CD1c-positive myeloid dendritic cell (primary cell): ENCODE measurements at regions not wholly inside any gene's neighbourhood (a gene's known extent, or its start where the extent isn't known, plus 50 kb on each side); places are given as distances from the start of the nearest gene placed in this dataset.
"Not testable (repeated sequence)": the region's sequence is repeated elsewhere in the genome, so short reads cannot be mapped to it uniquely, and the experiment has no call there.

Experiments used
- DNase-seq: peaks from one replicate; pipeline ENCODE4 v3.0.0-alpha.2; 2016; ENCODE audit errors: extremely low spot score

DNA sequence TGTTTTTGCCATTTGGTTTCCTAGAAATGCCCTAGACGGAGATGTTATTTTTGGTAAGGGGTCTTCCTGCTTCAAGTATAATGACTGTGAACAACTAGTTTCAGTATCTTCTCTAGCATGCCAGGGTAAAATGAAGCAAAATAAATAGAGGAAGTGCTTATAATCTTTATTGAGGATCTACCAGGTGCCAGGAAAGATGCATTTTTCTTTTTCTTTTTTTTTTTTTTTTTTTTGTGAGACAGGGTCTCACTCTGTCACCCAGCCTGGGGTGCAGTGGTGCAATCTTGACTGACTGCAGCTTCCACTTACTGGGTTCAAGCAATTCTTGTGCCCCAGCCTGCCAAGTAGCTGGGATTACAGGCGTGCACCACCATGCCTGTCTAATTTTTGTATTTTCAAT is 146.6 kb upstream of the GRK3 start:
- DNase-seq = not testable (repeated sequence)

DNA sequence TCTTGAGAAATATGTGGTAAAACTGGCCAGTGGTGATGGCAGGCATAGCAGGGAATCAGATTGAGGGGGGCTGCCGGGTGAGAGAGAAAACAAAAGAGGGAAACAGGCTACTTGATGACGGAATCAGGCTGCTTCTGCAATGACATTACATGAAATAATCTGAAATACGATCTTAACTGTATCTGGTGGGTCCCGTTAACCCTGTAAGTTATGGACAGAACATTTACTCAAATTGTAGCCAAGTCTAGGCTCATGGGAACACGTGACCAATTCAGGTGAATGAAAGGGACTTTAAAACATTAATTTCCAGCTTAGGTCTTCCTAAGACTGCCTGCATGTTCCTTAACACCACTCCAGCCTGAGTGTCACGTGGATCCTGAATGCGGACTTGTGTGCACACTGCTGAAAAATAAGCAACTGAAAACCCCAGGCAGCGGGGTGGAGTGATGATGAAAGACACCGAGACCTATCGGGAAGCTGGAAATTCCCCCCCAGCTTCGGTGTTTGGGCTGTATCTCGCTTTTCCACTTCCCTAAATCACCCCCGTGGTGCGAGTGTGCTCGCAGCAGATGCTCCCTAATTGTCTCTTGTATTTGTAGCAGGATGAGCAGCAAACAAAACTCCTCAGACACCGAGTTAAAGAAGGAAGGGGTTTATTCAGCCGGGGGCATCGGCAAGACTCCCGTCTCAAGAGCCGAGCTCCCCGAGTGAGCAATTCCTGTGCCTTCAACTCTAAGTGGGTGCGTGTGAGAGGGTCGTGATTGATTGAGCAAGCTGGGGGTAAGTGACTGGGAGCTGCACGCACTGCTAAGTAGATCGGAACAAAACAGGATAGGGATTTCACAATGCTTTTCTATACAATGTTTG is 145.0 kb upstream of the GRK3 start:
- DNase-seq = peak; percentile 95

DNA sequence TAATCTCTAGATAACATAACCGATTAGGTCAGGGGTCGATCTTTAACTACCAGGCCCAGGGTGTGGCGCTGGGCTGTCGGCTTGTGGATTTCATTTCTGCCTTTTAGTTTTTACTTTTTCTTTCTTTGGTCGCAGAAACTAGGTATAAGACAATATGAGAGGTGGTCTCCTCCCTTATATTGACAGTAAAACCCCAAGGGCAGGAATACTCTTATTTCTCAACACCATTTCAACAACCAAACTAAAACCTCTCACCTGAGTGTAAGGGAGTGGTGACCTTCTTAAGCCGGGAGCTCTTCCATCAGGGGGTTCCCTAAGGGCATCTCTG is 144.4 kb upstream of the GRK3 start:
- DNase-seq = not testable (repeated sequence)

DNA sequence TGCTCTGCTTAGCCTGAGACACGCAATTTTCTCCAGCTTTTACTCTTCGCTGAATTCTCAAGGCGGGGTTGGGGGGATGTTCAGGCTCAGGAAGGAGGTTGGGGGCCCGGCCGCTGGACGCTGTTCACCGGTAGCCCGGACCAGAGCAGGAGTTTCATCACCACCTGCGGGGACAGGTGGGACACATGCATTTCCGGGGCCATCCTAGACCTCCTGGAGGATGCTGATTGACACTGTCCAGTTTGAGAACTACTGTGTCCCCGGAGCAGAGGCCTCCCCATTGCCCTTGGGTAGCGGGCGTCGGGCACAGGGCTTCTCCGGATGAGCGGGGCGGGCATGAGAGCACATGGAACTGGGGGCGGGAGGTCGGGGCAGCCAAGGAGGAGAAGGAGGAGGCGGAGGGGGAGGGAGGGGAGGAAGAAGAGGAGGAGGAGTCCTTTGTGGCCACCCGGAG is 144.0 kb upstream of the GRK3 start:
- no peak for DNase-seq

DNA sequence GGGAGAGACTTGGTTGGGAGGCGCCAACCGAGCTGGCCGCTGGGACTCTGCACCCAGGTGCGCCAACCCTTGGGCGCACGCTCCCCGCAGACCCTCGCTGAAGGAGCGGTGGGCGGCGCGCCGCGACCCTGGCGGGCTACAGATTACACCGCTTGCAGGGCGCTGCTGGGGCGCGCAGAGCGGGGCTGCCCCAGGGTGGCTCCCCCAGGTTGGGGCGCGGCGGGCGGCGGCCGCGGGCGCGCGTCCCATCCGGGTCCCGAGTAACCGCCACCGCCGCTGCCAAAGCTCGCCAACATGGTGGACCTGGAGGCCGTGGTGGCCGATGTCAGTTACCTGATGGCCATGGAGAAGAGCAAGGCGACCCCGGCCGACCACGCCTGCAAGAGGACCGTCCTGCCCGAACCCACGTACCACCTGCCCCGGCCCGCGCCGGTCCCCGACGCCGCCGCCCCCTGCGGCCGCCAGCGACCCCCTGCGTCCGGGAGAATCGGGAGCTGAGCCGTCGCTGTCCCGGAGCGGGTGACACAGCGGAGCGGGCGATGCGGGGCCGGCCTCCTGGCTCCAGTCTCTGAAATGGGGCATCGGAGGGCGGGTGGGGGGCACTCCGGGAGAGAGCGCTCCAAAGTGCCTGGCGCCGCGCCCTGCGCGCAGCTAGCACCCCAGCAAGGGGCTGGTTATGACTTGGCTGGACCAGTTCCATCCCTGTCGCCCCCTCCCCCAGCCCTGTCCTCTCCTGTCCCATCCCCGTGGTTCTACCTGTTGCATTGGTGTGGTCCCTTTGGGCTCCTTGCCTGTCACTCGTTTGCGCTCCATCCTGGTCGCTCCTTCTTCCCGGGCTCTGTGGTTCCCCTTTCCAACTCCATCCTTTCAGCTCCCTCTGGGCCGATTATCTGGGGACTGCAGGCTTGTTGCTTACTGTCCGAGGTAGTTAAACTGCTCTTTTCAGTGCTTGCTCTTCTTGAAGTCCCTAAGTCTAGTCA is 143.3 kb upstream of the GRK3 start:
- peak; percentile 29 for DNase-seq

DNA sequence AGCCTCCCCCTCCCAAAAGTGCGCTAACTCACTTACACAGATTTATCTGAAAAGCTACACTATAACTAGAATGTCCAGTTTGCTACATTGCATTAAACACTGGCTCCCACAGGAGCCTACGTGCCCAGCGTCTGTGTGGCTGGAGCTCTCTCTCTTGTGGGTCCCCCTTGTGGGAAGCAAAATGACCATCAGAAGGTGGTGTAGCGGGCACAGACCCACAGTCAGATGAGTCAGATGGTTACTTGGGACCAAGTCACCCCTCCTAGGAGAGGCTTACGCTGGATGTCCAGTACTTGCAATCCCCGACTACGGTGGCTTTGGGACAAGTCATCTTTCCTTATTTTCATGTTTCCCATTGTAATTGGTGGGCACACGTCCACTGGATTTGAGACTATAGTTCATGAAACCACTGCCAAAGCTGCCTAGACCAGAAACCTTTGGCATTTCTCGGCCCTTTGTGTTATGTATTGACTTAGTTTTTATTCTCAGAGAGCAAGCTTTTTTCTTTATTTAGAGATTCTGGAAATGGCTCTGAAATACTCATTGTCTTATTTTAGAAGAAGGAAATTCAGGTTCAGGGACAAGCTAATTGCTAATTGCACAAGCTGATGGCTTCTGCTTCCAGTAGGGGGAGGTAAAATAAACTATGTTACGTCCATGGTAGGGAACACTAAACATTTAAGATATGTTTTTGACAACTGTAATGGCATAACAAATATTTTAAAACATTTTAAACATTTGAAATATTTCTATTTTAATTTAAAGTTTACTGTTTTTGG is 137.8 kb upstream of the GRK3 start:
- not testable (repeated sequence) for DNase-seq

DNA sequence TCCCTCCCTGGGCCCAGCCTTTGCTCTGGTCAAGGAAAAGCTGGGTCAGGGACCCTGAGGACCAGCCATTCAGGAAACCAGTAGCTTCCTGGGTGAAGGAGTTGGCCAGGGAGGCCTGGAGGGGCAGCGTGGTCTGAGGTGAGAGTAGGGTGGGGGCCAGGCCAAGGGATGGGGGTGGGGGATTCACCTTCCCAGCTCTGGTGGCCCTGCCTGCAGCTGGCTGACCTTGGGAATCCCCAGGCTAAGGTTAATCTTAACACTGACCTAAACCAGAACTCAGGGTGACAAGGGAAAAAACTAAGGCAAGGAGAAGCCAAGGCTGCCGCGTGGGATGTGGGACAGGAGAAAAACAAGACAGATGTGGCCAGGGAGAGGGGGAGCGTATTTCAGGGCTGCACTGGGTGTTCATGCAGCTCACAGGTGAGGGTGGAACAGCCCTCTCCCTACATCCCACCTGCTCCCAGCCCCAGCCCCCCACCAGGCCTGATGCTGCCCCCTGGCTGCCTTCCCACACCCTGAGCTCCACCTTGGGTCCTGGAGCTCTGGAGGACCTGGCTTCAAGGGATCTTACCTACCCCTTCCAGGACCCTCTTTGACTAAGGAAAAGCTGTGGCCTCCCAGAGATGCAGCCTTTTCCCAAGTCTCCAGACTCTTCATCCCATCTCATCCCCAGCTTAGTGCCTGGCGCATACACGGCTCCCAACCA is 132.7 kb upstream of the GRK3 start:
- DNase-seq = not testable (repeated sequence)

DNA sequence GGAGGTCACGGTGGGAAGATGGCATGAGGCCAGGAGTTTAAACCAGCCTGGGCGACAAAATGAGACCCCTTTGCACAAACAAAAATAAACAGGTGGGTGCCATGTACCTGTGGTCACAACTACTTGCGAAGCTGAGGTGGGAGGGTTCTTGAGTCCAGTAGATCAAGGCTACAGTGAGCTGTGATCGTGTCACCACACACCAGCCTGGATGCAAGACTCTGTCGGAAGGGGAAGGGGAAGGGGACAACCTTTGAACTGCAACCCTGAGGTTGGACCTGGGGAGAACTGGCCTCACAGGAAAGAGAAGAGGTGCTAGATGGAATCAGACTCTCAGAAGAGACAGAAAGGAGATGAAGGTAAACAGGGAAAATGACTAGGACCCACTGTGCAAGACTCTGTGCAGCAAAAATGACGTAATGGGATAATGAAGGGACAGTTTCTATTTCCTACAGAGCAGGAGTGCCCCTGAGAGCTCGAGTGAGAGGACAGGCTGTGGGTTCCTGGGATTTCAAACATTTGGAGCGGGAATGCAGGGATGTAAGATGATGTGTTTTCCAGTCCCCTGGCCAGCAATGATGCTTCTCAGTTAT is 131.0 kb upstream of the GRK3 start:
- DNase-seq = not testable (repeated sequence)

DNA sequence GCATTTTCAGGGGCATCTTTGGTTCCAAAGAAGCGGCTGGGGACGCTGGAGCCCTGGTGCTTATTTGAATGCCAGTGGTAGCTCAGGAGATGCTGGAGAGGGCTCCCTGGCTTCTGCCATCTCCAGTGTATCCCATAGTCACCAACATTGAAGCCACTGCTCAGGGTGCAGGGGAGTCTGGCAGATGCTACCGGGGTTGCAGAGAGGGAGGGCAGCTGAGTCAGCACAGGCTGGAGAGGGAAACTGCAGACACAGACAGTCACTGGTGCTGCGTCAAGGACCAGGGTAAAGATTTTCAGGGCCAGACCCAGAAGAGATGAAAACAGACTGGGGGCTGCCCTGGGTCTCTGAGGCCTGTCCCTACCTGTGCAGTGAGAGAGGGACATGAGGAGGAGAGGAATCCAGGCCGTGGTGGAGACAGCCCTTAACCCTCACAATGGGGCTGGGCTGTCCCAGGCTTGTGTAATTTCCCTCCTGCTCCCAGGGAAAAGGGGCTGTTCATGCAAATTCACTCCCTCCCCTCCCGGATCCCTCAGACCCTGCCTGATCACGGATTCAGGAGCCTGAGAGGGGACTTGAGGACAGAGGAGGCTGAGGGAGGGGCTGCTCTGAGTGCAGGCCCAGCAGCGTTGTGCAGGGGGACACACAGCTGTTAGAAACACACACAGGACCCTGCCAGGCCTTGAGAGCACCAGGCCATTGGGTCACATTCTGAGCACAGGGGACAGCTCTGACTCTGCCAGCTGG is 126.9 kb upstream of the GRK3 start:
- DNase-seq = no peak

DNA sequence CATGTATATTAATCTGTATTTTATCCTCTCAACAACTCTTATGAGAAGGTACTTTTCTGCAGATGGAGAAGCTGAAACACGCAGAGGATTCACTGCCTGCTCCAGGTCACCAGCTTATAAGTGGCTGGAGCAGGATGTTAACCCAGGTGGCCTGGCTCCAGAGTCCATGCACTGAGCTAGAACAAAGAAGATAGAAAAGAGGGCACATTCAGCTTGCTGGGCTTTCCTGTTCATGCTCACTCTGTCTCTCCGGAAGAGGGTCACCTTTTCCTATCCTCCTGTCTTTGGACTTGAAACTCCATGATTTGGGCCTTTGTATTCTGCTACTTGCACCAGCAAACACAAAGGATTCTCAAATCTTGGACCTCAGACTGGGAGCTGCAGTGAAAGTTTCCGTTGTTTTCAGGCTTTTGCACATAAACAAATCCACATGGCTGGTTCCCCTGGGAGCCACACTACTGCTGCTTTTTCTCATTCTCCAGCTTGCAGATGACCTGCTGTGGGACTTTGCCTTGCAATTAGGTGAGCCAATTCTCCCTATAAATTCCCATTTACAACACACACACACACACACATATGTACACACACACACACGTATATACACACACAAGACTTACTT is 117.3 kb upstream of the GRK3 start:
- DNase-seq = no peak

DNA sequence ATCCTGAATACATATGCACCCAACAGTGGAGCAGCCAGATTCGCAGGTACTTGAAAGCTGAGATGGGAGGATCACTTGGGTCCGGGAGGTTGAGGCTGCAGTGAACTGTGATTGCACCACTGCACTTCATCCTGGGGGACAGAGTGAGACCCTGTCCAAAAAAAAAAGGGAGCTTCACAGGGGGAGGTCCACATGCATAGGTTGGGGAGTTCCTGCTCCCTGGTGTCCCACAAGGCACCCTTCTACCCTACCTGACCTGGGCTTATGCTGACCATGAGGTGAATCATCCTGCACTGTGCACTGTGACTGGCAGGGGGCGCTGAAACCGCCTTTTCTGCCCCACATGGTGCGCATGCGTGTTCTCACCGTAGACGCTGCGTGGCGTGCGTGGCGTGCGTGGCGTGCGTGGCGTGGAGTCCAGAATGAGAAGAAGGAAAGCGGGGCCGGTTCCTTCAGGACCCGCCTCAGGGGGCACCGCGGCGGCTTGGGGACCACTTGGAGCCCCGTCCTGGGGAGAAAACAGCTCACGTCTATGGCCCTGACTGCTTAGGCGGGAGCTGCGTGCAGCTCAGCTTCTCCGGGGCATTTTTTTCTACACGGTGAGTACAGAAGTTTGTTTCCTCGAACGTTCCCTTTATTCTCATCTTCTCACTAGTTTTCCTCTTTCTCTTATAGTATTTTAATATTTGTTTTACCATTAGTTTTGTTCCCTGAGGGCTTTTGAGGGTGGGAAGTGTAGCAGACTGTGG is 116.6 kb upstream of the GRK3 start:
- DNase-seq = peak; percentile 95

DNA sequence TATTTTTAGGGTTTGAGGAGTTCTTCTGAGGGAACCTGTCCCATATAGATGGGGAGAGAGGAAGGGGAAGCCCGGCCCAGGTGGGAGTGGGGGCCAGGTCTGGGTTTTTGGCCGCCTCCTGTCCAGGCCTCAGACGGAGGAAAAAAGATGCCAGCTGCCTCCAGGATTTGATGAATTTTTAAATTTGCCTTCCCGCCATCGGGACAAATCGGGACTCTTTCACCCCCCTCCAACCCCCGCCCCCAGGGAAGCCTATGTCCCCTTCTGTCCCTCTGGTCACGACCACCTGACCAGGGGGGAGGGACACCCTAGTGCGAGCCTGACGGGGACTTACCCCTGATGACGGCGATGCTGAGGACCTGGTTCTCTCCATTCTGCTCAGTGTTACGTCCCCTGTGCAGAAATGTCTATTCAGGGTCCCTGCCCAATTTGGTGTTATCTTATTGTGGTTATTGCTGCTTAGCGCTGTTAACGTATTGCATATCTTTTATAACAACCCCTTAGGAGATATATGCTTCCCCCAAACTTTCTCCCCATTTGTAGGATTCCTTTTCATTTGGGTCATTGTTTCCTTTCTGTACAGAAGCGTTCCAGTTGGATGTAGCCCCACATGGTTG is 115.9 kb upstream of the GRK3 start:
- peak; percentile 13 for DNase-seq

DNA sequence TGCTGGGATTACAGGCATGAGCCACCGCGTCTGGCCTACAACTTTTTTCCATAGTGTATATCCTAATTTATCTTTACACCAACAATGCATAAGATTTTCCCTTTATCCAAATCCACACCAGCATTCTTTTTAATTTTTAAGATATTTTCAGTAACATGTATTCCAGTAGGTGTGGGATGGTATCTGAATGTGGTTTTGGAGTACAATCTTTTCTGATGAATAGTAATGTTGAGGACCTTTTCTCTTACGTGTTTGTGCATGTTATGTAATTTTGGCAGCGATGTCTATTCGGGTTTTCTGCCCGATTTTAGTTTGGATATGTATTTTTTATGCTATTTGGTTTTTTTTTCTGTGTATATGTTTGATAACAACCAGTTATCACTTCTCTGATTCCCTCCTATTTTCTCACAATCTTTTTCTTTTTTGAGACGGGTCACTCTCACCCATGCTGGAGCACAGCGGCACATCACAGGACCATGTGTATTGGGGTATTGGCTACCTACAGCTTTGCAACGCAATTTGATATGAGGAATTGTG is 114.6 kb upstream of the GRK3 start:
- no peak for DNase-seq

DNA sequence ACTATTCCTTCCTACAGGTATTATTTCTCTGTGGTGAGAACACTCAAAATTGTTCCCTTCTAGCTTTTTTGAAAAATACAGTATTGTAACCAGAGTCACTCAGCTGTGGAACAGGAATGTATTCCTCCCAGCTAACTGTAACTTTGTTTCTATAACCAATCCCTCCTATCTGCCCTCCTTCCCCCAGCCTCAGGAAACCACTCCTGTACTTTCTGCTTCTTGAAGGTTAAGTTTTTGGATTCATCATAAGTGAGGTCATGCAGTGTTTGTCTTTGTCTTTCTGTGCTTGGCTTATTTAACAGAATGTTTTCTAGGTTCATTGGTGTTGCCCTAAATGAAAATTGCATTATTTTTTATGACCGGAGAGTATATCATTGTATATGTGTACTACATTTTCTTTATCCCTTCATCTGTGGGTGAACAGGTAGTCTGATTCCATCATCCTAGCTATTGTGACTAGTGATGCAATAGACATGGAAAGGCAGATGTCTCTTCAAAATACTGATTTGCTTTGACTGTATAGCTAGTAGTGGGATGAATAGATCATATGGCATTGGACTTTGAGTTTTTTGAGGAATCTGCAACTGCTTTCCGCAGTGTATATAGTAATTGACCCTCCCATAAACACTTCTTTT is 112.9 kb upstream of the GRK3 start:
- no peak for DNase-seq

DNA sequence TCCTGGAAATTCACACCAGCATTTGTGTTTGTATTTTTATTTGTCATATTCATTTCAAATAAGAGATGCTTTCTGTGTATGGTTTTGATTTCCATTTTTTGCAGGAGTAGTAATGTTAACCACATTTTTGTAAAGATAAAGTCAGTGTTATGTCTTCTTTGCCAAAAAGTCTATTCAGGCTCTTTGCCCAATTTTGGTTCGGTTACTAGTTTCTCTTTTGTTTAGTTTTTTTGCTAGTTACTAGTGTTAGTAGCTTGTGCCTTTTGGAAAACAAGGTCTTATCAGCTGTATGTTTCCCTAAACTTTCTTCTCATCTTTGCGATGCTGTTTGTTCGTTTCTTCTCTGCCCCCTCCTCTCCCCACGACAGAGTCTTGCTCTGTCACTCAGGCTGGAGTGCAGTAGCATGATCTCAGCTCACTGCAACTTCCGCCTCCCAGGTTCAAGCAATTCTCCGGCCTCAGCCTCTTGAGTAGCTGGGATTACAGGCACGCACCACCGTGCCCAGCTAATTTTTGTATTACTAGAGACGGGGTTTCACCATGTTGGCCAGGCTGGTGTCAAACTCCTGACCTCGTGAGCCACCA is 112.3 kb upstream of the GRK3 start:
- DNase-seq = no peak

DNA sequence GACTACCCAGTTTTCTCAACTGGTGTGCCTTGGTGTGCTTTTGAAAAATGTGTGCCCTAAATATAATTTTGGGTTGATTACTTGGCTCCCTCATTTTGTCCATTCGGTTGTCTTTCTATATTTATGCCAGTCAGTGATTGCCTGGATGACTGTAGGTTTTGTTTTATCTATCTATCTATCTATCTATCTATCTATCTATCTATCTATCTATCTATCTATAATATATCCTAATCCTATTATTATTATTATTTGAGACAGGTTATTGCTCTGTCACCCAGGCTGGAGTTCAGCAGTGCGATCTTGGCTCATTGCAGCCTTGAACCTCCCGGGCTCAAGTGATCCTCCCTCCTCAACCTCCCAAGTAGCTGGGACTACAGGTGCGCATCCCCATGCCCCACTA is 111.4 kb upstream of the GRK3 start:
- no peak for DNase-seq

DNA sequence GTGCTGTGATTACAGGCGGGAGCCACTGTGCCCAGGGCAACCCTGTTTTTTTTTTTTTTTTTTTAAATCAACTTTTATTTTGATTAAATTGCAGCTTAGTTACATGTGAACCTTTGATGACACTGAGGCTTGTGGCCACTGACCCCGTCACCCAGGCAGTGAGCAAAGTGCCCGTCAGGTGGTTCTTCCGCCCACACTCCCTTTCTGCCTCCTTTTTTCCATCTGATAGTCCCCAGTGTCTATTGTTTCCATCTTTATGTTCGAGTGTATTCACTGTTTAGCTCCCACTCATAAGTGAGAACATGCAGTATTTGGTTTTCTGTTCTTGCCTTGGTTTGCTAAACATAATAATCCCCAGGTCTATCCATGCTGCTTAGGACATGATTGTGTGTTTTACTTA is 110.9 kb upstream of the GRK3 start:
- DNase-seq = no peak
